Retinal pigment epithelial cell (primary cell): ENCODE measurements at regions not wholly inside any gene's neighbourhood (a gene's known extent, or its start where the extent isn't known, plus 50 kb on each side); places are given as distances from the start of the nearest gene placed in this dataset.
"Not testable (repeated sequence)": the region's sequence is repeated elsewhere in the genome, so short reads cannot be mapped to it uniquely, and the experiment has no call there.

ENCODE experiments used
- DNase-seq: peaks from one replicate; pipeline ENCODE4 v3.0.0-alpha.2; 2010; ENCODE audit warnings: low read depth
- H3K4me3 ChIP-seq: 2 replicates; pipeline ENCODE4 v1.5.1; 2011; ENCODE audit warnings: mild to moderate bottlenecking, low read length, control low read depth, moderate library complexity
- TF ChIP-seq, protein P1 (sequence below): conservative IDR thresholded peaks from 2 replicates; pipeline ENCODE4 v1.5.1; 2011; ENCODE audit warnings: low read depth, low read length, control low read depth, inconsistent platforms

GRCh38 chr9:107778661-107779060 is 289.1 kb upstream of the KLF4 start:
- DNase-seq: no peak
- H3K4me3 ChIP-seq: no peak overlapping the region
- TF ChIP-seq, protein P1, sequence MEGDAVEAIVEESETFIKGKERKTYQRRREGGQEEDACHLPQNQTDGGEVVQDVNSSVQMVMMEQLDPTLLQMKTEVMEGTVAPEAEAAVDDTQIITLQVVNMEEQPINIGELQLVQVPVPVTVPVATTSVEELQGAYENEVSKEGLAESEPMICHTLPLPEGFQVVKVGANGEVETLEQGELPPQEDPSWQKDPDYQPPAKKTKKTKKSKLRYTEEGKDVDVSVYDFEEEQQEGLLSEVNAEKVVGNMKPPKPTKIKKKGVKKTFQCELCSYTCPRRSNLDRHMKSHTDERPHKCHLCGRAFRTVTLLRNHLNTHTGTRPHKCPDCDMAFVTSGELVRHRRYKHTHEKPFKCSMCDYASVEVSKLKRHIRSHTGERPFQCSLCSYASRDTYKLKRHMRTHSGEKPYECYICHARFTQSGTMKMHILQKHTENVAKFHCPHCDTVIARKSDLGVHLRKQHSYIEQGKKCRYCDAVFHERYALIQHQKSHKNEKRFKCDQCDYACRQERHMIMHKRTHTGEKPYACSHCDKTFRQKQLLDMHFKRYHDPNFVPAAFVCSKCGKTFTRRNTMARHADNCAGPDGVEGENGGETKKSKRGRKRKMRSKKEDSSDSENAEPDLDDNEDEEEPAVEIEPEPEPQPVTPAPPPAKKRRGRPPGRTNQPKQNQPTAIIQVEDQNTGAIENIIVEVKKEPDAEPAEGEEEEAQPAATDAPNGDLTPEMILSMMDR: no peak

GRCh38 chr9:107774099-107774498 is 284.5 kb upstream of the KLF4 start:
- DNase-seq, H3K4me3 ChIP-seq: not testable (repeated sequence)

GRCh38 chr9:107772988-107773387 is 283.4 kb upstream of the KLF4 start:
- TF ChIP-seq, protein P1: no peak
- DNase-seq: no peak

DNA sequence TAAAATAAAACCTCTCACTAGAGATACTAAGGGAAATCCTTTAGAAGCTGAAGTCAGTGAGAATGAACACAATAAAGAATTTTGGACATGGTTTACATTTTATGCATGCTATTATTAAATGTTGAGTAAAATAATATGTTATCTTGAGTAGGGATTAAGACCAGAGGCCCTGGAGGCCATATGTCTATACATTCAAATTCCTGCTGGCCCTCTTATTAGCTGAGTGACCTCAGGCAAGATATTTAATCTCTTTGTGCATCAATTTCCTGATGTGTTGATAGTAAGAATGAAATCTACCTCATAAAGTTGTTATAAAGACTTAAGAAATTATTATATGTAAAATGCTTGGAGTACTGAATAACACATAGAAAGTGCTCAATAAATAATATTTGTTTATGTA is 281.1 kb upstream of the KLF4 start:
- no peak for DNase-seq
- H3K4me3 ChIP-seq: no peak overlapping the region
- TF ChIP-seq, protein P1: no peak

More at GRCh38 chr9:107772988-107773387, 283.4 kb upstream of the KLF4 start:
- H3K4me3 ChIP-seq: no peak overlapping the region

DNA sequence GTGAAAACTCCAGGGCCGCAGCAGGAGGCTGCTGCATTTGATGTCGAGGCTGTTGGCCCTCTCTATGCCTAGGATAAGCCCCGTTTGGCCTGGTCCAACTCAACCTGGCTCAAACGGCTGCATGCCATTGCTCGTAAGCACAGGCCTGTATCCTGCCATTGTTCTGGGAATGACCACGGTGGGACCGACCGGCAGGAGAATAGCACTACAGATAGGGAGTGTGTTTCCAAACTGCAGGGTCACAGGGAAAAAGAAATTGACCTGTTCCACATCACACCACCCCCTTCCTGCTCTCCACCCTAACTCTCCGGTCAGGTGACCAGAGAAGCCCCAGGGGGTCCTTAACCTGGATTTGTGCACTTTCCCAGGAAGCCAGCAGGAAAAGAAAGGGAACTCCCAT is 278.7 kb upstream of the KLF4 start:
- DNase-seq: no peak
- TF ChIP-seq, protein P1: no peak
- no peak overlapping the region for H3K4me3 ChIP-seq

- DNase-seq: no peak
- TF ChIP-seq, protein P1: no peak
Measured at GRCh38 chr9:107767711-107768110, 278.1 kb upstream of the KLF4 start.

GRCh38 chr9:107763469-107763868 is 273.9 kb upstream of the KLF4 start:
- not testable (repeated sequence) for DNase-seq, H3K4me3 ChIP-seq

More at GRCh38 chr9:107767711-107768110, 278.1 kb upstream of the KLF4 start:
- H3K4me3 ChIP-seq: no peak overlapping the region

DNA sequence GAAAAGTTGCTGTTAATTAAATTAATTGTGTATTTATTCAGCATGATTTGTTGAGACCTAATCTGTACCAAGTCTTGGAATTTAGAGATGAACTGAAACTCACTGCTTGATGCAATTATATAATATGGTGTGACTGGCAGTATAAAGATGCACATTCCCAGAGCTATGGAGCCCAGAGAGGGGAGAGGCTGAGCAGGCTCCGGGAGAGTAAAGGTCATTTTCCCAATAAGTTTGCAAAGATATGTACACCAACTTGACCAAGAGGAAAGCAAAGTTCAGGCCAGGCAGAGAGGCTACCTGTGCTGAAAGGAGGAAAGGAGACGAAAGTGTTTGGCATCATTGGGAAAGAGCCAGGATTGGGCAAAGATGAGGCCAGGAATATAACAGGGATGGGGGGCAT is 271.7 kb upstream of the KLF4 start:
- TF ChIP-seq, protein P1: no peak
- no peak overlapping the region for H3K4me3 ChIP-seq
- DNase-seq: no peak
